Neural cell (in vitro differentiated cells): ENCODE measurements at regions not wholly inside any gene's neighbourhood (a gene's known extent, or its start where the extent isn't known, plus 50 kb on each side); places are given as distances from the start of the nearest gene placed in this dataset.

Experiments used
- SMC3 ChIP-seq: fragments of 450-650 bp; conservative IDR thresholded peaks from 2 replicates; pipeline ENCODE4 v1.6.1; 2014; ENCODE audit warnings: antibody characterized with exemption, mild to moderate bottlenecking, moderate library complexity; ENCODE audit not compliant: poor library complexity
- TF ChIP-seq, protein P1 (sequence below): fragments of 450-650 bp; IDR thresholded peaks from 2 replicates; pipeline ENCODE4 v1.5.1; 2014; ENCODE audit warnings: antibody characterized with exemption, mild to moderate bottlenecking, moderate library complexity; ENCODE audit not compliant: poor library complexity, severe bottlenecking

DNA sequence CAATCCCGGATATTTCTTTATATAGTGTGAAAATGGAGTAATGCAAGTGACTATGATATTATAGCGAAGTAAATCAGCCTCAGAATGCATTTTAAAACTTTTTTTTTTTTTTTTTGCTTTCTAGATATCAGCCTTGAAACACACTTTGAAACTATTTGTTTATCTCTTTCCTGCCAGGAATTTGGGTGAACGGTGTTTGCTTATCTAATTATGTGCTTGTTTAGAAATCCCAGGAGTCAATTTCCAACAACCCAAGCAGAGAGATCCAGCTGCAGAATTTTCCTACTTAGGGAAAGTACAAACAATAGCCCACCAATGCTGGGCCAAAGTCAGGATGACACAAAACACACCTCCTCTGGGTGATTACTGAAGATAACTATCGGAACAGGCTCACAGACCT is 958.8 kb downstream of the PCDH18 start:
- TF ChIP-seq, protein P1, sequence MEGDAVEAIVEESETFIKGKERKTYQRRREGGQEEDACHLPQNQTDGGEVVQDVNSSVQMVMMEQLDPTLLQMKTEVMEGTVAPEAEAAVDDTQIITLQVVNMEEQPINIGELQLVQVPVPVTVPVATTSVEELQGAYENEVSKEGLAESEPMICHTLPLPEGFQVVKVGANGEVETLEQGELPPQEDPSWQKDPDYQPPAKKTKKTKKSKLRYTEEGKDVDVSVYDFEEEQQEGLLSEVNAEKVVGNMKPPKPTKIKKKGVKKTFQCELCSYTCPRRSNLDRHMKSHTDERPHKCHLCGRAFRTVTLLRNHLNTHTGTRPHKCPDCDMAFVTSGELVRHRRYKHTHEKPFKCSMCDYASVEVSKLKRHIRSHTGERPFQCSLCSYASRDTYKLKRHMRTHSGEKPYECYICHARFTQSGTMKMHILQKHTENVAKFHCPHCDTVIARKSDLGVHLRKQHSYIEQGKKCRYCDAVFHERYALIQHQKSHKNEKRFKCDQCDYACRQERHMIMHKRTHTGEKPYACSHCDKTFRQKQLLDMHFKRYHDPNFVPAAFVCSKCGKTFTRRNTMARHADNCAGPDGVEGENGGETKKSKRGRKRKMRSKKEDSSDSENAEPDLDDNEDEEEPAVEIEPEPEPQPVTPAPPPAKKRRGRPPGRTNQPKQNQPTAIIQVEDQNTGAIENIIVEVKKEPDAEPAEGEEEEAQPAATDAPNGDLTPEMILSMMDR: no peak
- no peak for TF ChIP-seq SMC3
